HUES64 (cell line): ENCODE measurements at regions not wholly inside any gene's neighbourhood (a gene's known extent, or its start where the extent isn't known, plus 50 kb on each side); places are given as distances from the start of the nearest gene placed in this dataset.
"Not testable (repeated sequence)": the region's sequence is repeated elsewhere in the genome, so short reads cannot be mapped to it uniquely, and the experiment has no call there.

ENCODE experiments used
- H3K27ac ChIP-seq: 2 replicates; pipeline ENCODE4 v1.7.0; 2013; ENCODE audit warnings: low read depth, low read length, inconsistent platforms
- H3K27me3 ChIP-seq: 2 replicates; pipeline ENCODE4 v1.6.1; 2013; ENCODE audit warnings: mild to moderate bottlenecking, low read length; ENCODE audit not compliant: insufficient read depth
- H3K36me3 ChIP-seq: 2 replicates; pipeline ENCODE4 v1.6.1; 2013; ENCODE audit warnings: mild to moderate bottlenecking, low read length; ENCODE audit not compliant: insufficient read depth
- H3K4me1 ChIP-seq: 2 replicates; pipeline ENCODE4 v1.6.1; 2013; ENCODE audit warnings: mild to moderate bottlenecking, low read length, moderate library complexity; ENCODE audit not compliant: insufficient read depth
- H3K4me3 ChIP-seq: 2 replicates; pipeline ENCODE4 v1.5.1; 2013; ENCODE audit warnings: mild to moderate bottlenecking, low read length, moderate library complexity
- H3K9ac ChIP-seq: 2 replicates; pipeline ENCODE4 v1.6.1; 2013; ENCODE audit warnings: mild to moderate bottlenecking, low read depth, low read length
- H3K9me3 ChIP-seq: 2 replicates; pipeline ENCODE4 v1.6.1; 2013; ENCODE audit warnings: low read depth, low read length; ENCODE audit not compliant: insufficient read depth
- WGBS: fragments of 150-250, 120-280 bp; methylation state at CpG from one replicate; pipeline ENCODE4 v1.1.7; 2013; ENCODE audit warnings: missing lambda C conversion rate; 5-methylcytosine and 5-hydroxymethylcytosine counted together

GRCh38 chrY:20382085-20382484 lies 193.5 kb upstream of the EIF1AY start:
- not testable (repeated sequence) for H3K36me3 ChIP-seq, H3K4me1 ChIP-seq, H3K9ac ChIP-seq, H3K27ac ChIP-seq, H3K27me3 ChIP-seq, H3K4me3 ChIP-seq
- H3K9me3 ChIP-seq: peaks cover 22% of the 10 kb centered on the region
- WGBS: 93% methylated on average over 1 of the region's 1 CpG

GRCh38 chrY:20408201-20408600 lies 167.4 kb upstream of the EIF1AY start:
- H3K27ac ChIP-seq: no peak overlapping the region
- peaks cover 51% of the 10 kb centered on the region for H3K9me3 ChIP-seq
- WGBS: 40% methylated on average over 1 of the region's 1 CpG
- H3K9ac ChIP-seq: no peak overlapping the region
- H3K4me3 ChIP-seq: no peak overlapping the region
- no peaks in the 10 kb centered on the region for H3K27me3 ChIP-seq
- no peaks in the 10 kb centered on the region for H3K36me3 ChIP-seq
- H3K4me1 ChIP-seq: no peaks in the 10 kb centered on the region

- H3K4me1 ChIP-seq: no peaks in the 10 kb centered on the region
- no peak overlapping the region for H3K27ac ChIP-seq
- no peak overlapping the region for H3K9ac ChIP-seq
- no peak overlapping the region for H3K4me3 ChIP-seq
- no peaks in the 10 kb centered on the region for H3K27me3 ChIP-seq
- H3K9me3 ChIP-seq: peaks cover 62% of the 10 kb centered on the region
- H3K36me3 ChIP-seq: no peaks in the 10 kb centered on the region
Measured at GRCh38 chrY:20422752-20423151, 152.8 kb upstream of the EIF1AY start.

- Histone ChIP-seq H3K27ac (no peak overlapping the region), H3K4me1 (no peaks in the 10 kb centered on the region), H3K36me3 (no peaks in the 10 kb centered on the region), H3K9ac (no peak overlapping the region), H3K4me3 (no peak overlapping the region), H3K9me3 (peaks cover 33% of the 10 kb centered on the region), H3K27me3 (no peaks in the 10 kb centered on the region)
- WGBS: 49% methylated on average over 1 of the region's 1 CpG
Measured at GRCh38 chrY:20433670-20434069, 141.9 kb upstream of the EIF1AY start.

- Histone ChIP-seq H3K9ac (no peak overlapping the region), H3K4me3 (no peak overlapping the region), H3K4me1 (no peaks in the 10 kb centered on the region), H3K36me3 (no peaks in the 10 kb centered on the region), H3K9me3 (peaks cover 49% of the 10 kb centered on the region), H3K27me3 (no peaks in the 10 kb centered on the region), H3K27ac (no peak overlapping the region)
- 46% methylated on average over 2 of the region's 3 CpGs for WGBS
Measured at GRCh38 chrY:20444170-20444569, 131.4 kb upstream of the EIF1AY start.

- Histone ChIP-seq H3K4me1 (no peaks in the 10 kb centered on the region), H3K36me3 (no peaks in the 10 kb centered on the region), H3K27me3 (no peaks in the 10 kb centered on the region), H3K27ac (no peak overlapping the region), H3K9ac (no peak overlapping the region), H3K4me3 (no peak overlapping the region), H3K9me3 (peaks cover 57% of the 10 kb centered on the region)
- WGBS: 92% methylated on average over 1 of the region's 2 CpGs
Measured at GRCh38 chrY:20447601-20448000, 128.0 kb upstream of the EIF1AY start.

GRCh38 chrY:20449277-20449676 lies 126.3 kb upstream of the EIF1AY start:
- Histone ChIP-seq H3K9me3 (peaks cover 57% of the 10 kb centered on the region), H3K36me3 (no peaks in the 10 kb centered on the region), H3K9ac (no peak overlapping the region), H3K27ac (no peak overlapping the region), H3K4me3 (no peak overlapping the region), H3K27me3 (no peaks in the 10 kb centered on the region), H3K4me1 (no peaks in the 10 kb centered on the region)
- 96% methylated on average over 7 of the region's 7 CpGs for WGBS

GRCh38 chrY:20470140-20470539 lies 105.4 kb upstream of the EIF1AY start:
- Histone ChIP-seq H3K9ac (no peak overlapping the region), H3K9me3 (peaks cover 24% of the 10 kb centered on the region), H3K27me3 (no peaks in the 10 kb centered on the region), H3K36me3 (no peaks in the 10 kb centered on the region), H3K27ac (no peak overlapping the region), H3K4me3 (no peak overlapping the region), H3K4me1 (no peaks in the 10 kb centered on the region)
- WGBS: no CpG with 5 or more reads among the region's 2 CpGs

GRCh38 chrY:20515982-20516381 lies 59.6 kb upstream of the EIF1AY start:
- 83% methylated on average over 1 of the region's 2 CpGs for WGBS
- Histone ChIP-seq H3K9ac (no peak overlapping the region), H3K36me3 (no peaks in the 10 kb centered on the region), H3K4me3 (no peak overlapping the region), H3K27me3 (no peaks in the 10 kb centered on the region), H3K27ac (no peak overlapping the region), H3K4me1 (no peaks in the 10 kb centered on the region), H3K9me3 (peaks cover 47% of the 10 kb centered on the region)
